GM23338 (cell line): ENCODE measurements at regions not wholly inside any gene's neighbourhood (a gene's known extent, or its start where the extent isn't known, plus 50 kb on each side); places are given as distances from the start of the nearest gene placed in this dataset.

Experiments
- CREB1 ChIP-seq: fragments of 250-450 bp; sonication (Bioruptor Pico); IDR thresholded peaks from 2 replicates; pipeline ENCODE4 v1.5.0; 2020; ENCODE audit warnings: low read depth, mild to moderate bottlenecking, moderate library complexity
- EZH2 ChIP-seq: fragments of 200-600 bp; sonication (generic); IDR thresholded peaks from one replicate; pipeline ENCODE4 v1.8.0; 2017; ENCODE audit warnings: antibody characterized with exemption, mild to moderate bottlenecking, low read depth; ENCODE audit not compliant: unreplicated experiment
- EZH2phosphoT487 ChIP-seq: fragments of 200-600 bp; sonication (generic); IDR thresholded peaks from one replicate; pipeline ENCODE4 v1.8.1; 2018; ENCODE audit warnings: antibody characterized with exemption; ENCODE audit not compliant: unreplicated experiment
- JUNB ChIP-seq: IDR thresholded peaks from one replicate; pipeline ENCODE4 v1.6.1; 2016; ENCODE audit warnings: antibody characterized with exemption; ENCODE audit not compliant: unreplicated experiment
- NANOG ChIP-seq: IDR thresholded peaks from 2 replicates; pipeline ENCODE4 v1.6.1; 2016; ENCODE audit warnings: antibody characterized with exemption, borderline replicate concordance
- POLR2AphosphoS5 ChIP-seq: IDR thresholded peaks from 2 replicates; pipeline ENCODE4 v1.6.1; 2016; ENCODE audit warnings: antibody characterized with exemption, low read depth
- STAT1 ChIP-seq: IDR thresholded peaks from one replicate; pipeline ENCODE4 v1.6.1; 2016; ENCODE audit warnings: antibody characterized with exemption; ENCODE audit not compliant: unreplicated experiment
- ZNF331 ChIP-seq: fragments of 250-450 bp; sonication (Bioruptor Pico); IDR thresholded peaks from 2 replicates; pipeline ENCODE4 v1.5.0; 2020; ENCODE audit warnings: low read depth, mild to moderate bottlenecking, moderate library complexity
- TF ChIP-seq, protein P1 (sequence below), 2 experiments: fragments of 200-600 bp in 1 of 2; sonication (generic) in 1 of 2; conservative IDR thresholded peaks; 2 replicates each; pipeline versions ENCODE4 v1.5.1 to v1.6.1; 2016 to 2017; ENCODE audit warnings: antibody characterized with exemption in 2 of 2, low read depth in 2 of 2, mild to moderate bottlenecking in 2 of 2, moderate library complexity in 1 of 2
- TF ChIP-seq, protein P2 (sequence below): IDR thresholded peaks from one replicate; pipeline ENCODE4 v1.6.1; 2018; ENCODE audit warnings: antibody characterized with exemption; ENCODE audit not compliant: unreplicated experiment
- TF ChIP-seq, protein P3 (sequence below): IDR thresholded peaks from 2 replicates; pipeline ENCODE4 v1.6.1; 2016; ENCODE audit warnings: antibody characterized with exemption
- TF ChIP-seq, protein P4 (sequence below): fragments of 250-450 bp; sonication (Bioruptor Pico); IDR thresholded peaks from 2 replicates; pipeline ENCODE4 v1.5.0; 2020; ENCODE audit warnings: mild to moderate bottlenecking, moderate library complexity

DNA sequence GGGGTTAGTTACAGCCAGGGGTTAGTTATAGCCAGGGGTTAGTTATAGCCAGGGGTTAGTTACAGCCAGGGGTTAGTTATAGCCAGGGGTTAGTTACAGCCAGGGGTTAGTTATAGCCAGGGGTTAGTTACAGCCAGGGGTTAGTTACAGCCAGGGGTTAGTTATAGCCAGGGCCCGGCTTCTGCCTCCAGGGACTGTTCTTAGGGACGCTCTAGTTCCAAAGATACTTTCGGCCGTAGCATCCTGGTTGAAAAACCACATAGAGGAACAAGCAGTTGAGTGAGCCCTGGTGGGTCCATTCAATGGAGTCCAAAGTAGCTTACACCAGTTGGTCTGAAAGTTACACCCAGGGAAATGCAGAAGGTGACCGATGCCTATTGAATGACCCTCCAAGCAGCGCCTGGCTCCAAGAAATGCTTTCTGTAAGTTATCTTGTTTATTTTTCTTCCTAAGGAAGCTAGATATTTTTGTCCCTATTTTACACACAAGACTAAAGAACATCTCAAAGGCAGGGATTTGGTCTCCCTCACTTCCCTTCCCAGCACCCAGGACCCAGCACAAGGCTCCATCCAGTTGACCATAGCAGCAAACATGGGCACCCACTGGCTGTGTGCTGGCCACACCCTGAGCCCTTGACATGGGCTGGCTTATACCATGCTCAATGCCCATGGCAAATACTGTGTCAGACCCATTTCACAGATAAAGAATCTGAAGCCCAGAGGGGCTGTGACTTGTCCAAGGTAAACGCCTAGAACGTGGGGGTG lies 49.7 kb upstream of the SHISAL1 start:
- TF ChIP-seq POLR2AphosphoS5 (no peak), EZH2 (no peak), CREB1 (no peak), NANOG (no peak), EZH2phosphoT487 (no peak), JUNB (no peak), ZNF331 (CRISPR knock-in tag) (no peak), STAT1 (no peak)
- TF ChIP-seq, protein P1, sequence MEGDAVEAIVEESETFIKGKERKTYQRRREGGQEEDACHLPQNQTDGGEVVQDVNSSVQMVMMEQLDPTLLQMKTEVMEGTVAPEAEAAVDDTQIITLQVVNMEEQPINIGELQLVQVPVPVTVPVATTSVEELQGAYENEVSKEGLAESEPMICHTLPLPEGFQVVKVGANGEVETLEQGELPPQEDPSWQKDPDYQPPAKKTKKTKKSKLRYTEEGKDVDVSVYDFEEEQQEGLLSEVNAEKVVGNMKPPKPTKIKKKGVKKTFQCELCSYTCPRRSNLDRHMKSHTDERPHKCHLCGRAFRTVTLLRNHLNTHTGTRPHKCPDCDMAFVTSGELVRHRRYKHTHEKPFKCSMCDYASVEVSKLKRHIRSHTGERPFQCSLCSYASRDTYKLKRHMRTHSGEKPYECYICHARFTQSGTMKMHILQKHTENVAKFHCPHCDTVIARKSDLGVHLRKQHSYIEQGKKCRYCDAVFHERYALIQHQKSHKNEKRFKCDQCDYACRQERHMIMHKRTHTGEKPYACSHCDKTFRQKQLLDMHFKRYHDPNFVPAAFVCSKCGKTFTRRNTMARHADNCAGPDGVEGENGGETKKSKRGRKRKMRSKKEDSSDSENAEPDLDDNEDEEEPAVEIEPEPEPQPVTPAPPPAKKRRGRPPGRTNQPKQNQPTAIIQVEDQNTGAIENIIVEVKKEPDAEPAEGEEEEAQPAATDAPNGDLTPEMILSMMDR (conservative IDR thresholded peaks at IDR 0.05; ENCODE audit: low read depth in 2 of 2), result no peak
- TF ChIP-seq, protein P2, sequence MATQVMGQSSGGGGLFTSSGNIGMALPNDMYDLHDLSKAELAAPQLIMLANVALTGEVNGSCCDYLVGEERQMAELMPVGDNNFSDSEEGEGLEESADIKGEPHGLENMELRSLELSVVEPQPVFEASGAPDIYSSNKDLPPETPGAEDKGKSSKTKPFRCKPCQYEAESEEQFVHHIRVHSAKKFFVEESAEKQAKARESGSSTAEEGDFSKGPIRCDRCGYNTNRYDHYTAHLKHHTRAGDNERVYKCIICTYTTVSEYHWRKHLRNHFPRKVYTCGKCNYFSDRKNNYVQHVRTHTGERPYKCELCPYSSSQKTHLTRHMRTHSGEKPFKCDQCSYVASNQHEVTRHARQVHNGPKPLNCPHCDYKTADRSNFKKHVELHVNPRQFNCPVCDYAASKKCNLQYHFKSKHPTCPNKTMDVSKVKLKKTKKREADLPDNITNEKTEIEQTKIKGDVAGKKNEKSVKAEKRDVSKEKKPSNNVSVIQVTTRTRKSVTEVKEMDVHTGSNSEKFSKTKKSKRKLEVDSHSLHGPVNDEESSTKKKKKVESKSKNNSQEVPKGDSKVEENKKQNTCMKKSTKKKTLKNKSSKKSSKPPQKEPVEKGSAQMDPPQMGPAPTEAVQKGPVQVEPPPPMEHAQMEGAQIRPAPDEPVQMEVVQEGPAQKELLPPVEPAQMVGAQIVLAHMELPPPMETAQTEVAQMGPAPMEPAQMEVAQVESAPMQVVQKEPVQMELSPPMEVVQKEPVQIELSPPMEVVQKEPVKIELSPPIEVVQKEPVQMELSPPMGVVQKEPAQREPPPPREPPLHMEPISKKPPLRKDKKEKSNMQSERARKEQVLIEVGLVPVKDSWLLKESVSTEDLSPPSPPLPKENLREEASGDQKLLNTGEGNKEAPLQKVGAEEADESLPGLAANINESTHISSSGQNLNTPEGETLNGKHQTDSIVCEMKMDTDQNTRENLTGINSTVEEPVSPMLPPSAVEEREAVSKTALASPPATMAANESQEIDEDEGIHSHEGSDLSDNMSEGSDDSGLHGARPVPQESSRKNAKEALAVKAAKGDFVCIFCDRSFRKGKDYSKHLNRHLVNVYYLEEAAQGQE, result no peak
- TF ChIP-seq, protein P3, sequence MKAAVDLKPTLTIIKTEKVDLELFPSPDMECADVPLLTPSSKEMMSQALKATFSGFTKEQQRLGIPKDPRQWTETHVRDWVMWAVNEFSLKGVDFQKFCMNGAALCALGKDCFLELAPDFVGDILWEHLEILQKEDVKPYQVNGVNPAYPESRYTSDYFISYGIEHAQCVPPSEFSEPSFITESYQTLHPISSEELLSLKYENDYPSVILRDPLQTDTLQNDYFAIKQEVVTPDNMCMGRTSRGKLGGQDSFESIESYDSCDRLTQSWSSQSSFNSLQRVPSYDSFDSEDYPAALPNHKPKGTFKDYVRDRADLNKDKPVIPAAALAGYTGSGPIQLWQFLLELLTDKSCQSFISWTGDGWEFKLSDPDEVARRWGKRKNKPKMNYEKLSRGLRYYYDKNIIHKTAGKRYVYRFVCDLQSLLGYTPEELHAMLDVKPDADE, result no peak
- TF ChIP-seq, protein P4, sequence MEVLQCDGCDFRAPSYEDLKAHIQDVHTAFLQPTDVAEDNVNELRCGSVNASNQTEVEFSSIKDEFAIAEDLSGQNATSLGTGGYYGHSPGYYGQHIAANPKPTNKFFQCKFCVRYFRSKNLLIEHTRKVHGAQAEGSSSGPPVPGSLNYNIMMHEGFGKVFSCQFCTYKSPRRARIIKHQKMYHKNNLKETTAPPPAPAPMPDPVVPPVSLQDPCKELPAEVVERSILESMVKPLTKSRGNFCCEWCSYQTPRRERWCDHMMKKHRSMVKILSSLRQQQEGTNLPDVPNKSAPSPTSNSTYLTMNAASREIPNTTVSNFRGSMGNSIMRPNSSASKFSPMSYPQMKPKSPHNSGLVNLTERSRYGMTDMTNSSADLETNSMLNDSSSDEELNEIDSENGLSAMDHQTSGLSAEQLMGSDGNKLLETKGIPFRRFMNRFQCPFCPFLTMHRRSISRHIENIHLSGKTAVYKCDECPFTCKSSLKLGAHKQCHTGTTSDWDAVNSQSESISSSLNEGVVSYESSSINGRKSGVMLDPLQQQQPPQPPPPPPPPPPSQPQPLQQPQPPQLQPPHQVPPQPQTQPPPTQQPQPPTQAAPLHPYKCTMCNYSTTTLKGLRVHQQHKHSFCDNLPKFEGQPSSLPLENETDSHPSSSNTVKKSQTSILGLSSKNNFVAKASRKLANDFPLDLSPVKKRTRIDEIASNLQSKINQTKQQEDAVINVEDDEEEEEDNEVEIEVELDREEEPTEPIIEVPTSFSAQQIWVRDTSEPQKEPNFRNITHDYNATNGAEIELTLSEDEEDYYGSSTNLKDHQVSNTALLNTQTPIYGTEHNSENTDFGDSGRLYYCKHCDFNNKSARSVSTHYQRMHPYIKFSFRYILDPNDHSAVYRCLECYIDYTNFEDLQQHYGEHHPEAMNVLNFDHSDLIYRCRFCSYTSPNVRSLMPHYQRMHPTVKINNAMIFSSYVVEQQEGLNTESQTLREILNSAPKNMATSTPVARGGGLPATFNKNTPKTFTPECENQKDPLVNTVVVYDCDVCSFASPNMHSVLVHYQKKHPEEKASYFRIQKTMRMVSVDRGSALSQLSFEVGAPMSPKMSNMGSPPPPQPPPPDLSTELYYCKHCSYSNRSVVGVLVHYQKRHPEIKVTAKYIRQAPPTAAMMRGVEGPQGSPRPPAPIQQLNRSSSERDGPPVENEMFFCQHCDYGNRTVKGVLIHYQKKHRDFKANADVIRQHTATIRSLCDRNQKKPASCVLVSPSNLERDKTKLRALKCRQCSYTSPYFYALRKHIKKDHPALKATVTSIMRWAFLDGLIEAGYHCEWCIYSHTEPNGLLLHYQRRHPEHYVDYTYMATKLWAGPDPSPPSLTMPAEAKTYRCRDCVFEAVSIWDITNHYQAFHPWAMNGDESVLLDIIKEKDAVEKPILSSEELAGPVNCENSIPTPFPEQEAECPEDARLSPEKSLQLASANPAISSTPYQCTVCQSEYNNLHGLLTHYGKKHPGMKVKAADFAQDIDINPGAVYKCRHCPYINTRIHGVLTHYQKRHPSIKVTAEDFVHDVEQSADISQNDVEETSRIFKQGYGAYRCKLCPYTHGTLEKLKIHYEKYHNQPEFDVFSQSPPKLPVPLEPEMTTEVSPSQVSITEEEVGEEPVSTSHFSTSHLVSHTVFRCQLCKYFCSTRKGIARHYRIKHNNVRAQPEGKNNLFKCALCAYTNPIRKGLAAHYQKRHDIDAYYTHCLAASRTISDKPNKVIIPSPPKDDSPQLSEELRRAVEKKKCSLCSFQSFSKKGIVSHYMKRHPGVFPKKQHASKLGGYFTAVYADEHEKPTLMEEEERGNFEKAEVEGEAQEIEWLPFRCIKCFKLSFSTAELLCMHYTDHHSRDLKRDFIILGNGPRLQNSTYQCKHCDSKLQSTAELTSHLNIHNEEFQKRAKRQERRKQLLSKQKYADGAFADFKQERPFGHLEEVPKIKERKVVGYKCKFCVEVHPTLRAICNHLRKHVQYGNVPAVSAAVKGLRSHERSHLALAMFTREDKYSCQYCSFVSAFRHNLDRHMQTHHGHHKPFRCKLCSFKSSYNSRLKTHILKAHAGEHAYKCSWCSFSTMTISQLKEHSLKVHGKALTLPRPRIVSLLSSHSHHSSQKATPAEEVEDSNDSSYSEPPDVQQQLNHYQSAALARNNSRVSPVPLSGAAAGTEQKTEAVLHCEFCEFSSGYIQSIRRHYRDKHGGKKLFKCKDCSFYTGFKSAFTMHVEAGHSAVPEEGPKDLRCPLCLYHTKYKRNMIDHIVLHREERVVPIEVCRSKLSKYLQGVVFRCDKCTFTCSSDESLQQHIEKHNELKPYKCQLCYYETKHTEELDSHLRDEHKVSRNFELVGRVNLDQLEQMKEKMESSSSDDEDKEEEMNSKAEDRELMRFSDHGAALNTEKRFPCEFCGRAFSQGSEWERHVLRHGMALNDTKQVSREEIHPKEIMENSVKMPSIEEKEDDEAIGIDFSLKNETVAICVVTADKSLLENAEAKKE (CRISPR knock-in tag), result no peak
